GM19468 (cell line): ENCODE measurements at regions not wholly inside any gene's neighbourhood (a gene's known extent, or its start where the extent isn't known, plus 50 kb on each side); places are given as distances from the start of the nearest gene placed in this dataset.

Source experiments
- ATAC-seq: cut with Tn5 transposase; IDR thresholded peaks from one replicate; pipeline ENCODE4 v1.9.1; 2021; ENCODE audit warnings: mild to moderate bottlenecking, moderate library complexity, moderate number of reproducible peaks; ENCODE audit not compliant: unreplicated experiment; ENCODE audit errors: extremely low read depth

DNA sequence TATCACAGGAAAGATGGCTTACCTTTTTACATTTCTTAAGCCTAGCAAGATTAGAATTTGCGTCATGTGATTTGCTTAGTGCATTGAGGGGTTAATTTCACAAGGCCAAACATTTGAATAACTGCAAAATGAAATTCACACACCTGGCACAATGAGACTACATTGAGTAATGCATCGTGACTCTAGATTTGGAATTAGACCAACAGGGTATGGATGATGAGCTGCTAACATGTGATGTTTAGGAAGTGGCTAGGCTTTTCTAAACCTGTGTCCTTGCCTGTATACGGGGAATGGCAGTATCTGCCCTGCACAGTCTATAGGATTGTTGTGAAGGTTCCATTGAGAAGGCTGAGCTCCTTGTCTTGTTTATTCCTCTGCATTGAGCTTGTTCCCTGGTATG lies 160.1 kb downstream of the MFSD1 start:
- no peak for ATAC-seq

DNA sequence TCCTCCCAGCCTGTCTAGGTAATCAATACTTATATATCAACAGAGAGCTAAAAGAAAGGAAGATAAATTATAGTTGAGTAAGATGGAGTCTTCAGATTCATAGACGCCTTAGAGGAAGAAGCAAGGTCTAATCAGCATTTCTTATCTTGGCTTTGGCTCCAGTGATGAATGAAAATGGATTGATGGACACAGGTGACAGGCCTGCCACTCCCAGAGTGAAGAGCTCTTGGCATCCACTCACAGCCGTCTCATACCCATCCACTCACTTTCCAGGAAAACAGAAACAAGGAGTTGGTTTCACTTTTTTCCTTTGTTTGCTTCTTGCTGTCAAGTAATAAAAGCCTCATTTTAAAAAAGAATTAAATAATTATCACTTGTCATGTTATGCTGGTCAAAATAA lies 168.2 kb downstream of the MFSD1 start:
- ATAC-seq = no peak

- ATAC-seq = no peak
These were observed 173.1 kb downstream of the MFSD1 start for GRCh38 chr3:158974904-158975303.

DNA sequence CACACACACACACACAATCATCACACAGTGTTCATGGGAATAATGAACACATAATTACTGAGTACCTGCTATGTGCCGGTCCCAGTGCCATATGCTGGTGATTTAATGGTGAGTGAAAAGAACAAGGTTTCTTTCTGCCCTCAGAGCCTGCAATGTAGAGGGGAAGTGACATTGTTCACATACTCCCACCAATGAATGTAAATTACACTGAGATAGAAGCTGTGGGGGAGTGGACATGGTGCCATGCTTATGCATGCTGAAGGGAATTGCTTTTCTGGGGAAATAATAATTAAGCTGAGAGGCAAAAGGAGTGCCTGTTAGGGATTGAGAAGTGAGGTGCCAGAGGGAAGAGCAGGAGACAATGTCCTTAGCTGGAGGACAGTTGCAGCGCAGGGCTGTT lies 175.1 kb downstream of the MFSD1 start:
- no peak for ATAC-seq

DNA sequence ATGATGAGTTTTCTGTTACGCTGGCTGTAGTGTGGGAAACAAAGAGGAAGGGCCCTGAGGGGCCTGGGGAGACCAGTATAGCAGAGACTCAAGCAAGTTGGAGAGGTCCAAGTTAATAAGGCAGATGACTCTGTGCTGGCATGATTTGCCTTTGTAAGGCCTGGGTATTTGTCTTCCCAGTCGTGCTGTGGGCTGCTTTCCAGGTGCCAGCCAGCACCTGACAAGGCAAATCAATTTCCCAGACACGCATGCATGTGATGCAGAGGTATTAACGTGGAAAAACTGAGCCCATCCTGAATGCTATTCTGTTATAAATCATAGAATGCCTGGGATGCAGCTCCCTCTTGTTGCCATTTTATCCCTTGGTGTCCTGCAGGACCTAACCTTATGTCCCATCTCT lies 175.6 kb downstream of the MFSD1 start:
- no peak for ATAC-seq

DNA sequence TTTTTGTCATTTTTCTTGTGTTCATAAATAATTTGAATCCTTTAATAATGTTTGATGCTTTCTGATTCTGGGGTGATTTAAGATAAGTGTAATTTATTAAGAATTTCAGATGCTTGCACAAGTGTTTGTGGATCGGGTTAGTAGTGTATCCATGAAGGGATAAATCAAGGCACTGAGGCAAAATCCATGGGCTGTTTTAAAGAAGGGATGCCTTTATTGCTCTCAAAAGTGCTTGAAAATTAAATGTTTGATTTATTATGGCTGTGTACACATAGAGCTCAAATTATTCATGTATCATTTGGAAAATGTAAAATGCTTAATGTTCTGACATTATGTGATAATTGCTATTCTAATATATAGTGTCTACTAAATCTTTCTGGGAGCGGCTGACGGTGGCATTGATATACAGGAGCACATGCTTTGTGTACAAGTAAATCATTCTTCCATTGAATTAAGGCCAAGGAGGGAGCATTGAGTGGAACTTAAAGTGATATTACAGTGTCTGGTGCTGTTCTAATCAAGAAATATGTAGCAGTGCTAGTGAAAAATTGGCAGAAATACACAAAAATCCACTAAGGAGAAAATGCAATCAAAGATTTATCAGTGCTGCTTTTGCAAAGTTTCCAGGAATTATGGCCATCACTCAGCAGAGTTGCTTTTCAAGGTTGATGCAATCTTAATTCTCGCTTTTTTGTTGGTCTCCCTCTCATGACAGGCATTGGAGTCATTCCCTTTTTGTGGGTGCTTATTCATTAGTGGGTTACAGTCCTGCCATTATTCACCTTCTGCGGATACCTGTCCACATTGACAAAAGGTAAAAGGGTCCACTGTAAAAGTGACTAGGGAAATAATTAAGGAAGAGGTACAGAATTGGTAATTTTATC lies 181.6 kb downstream of the MFSD1 start:
- no peak for ATAC-seq

DNA sequence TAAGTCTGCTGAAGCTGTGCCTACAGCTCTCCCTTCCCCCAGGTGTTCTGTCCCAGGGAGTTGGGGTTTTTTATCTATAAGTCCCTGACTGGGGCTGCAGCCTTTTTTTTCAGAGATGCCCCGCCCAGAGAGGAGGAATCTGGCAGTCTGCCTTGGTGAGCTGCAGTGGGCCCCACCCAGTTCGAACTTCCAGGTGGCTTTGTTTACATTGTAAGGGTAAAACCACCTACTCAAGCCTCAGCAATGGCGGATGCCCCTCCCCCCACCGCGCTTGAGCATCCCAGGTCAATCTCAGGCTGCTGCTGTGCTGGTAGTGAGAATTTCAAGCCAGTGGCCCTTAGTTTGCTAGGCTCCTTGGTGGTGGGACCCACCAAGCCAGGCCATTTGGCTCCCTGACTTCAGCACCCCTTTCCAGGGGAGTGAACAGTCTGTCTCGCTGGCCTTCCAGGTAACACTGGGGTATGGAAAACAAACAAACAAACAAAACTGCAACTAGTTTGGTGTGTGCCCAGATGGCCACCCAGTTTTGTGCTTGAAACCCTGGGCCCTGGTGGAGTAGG lies 189.4 kb downstream of the MFSD1 start:
- no peak for ATAC-seq

GRCh38 chr3:158992463-158992862 lies 190.6 kb downstream of the MFSD1 start:
- no peak for ATAC-seq

DNA sequence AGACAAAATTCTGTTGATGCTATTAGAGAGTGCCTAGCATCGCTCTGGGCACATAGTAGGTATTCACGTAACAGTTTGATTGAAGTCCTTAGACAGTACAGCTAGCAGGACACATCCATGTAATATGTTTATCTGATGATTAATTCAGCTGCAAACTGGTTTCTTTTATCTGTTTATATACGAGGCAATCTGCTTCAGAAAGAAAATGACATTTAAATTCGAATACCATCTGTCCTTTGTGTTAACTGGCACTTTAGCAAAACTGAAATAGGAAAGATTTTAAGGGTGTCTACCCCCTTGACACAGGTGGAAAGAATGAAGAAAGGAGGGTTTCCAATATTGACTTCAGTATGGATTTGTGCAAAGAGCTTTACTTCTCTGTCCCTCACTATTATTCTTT lies 192.5 kb downstream of the MFSD1 start:
- no peak for ATAC-seq

GRCh38 chr3:159001711-159002110 lies 199.9 kb downstream of the MFSD1 start:
- no peak for ATAC-seq

DNA sequence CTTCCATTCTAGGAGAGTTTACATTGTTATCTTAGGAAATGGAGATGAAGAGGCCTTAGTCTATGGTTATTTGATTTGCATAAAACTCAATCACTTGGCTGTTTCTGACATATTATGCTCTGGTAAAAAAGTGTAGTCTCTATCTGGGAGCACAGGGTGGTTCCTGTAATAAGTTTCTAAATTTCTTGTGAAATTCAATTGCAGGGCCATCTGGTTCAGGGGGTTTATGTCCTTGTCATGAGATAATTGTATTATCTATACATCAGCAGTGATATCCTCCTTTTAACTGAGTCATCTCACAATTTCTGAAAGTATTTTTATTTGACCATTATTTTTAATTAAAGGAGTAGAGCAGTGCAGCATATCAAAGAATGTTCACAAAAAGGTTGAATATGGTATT lies 203.3 kb downstream of the MFSD1 start:
- no peak for ATAC-seq

GRCh38 chr3:159007331-159007730 lies 205.5 kb downstream of the MFSD1 start:
- ATAC-seq = no peak

DNA sequence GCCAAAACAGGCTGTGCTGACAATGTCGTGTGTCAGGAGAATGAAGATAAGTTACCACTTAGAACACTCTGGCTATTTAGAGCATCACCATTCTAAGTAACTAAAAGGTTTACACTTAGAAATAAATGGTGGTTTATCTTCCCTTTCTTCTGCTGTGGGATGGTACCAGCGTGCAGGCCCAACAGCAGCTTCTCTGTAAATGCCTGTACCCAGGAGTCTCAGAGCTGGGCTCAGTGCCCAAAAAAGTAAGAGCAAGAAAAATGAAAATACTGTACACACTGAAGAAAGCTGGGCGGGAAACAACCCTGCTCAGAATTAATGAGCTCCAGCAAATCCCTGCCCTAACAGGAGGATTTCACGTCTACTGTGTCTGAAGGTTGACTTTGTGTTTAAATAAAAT lies 206.5 kb downstream of the MFSD1 start:
- ATAC-seq = no peak

DNA sequence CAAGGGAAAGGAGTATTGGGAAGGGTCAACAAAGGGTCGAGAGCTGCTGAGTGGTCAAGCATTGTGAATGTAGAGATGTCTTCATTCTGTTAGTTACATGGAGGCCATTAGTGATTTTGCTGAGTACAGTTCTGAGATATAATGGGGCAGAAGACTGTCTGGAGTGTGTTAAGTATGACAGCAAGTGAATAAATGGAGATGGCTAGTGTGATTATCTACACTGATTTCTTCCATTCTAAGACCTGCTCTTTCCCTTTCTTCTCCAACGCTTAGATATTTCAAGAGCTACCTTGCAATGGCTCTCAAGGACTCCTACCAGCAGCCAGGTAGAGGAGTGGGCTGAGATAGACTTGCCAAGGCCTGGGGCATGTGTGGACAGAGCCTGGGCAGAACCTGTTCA lies 216.5 kb downstream of the MFSD1 start:
- no peak for ATAC-seq

DNA sequence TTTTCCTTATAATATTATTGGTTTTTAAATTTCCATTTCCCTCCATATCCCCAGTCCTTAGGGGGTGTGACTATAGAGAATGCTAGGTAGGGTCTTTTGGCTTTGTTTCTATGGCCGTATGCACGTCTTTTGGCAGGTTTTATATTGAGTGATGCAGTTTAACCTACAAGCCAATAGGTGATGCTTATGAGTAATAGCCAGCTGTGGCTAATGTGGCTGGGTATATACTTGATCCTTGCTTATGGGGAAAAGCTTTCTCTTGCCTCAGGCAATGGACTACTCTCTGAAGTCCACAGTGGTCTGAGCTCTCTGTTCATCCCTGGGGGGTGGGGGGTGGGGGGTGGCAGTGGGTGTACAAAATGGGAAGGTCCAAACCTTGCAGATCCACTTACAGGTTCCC lies 223.9 kb downstream of the MFSD1 start:
- no peak for ATAC-seq

DNA sequence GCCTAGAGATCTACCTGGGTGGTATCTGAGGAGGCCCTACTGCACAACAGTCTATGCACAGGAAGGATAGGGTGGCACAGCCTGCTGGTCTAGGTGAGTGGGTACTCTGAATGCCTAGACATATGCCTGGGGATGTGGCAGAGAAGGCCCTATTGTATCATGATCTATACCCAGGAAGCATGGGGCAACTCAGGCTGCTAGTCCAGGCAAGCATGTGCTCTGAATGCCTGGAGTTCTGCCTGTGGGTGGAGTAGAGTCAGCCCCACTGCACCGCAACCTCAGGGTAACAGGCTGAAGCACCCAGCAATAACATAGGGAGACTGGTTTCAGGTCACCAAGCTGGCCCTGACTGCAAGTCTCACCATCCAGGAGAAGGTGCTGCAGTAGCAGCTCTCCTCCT lies 224.7 kb downstream of the MFSD1 start:
- ATAC-seq = no peak

DNA sequence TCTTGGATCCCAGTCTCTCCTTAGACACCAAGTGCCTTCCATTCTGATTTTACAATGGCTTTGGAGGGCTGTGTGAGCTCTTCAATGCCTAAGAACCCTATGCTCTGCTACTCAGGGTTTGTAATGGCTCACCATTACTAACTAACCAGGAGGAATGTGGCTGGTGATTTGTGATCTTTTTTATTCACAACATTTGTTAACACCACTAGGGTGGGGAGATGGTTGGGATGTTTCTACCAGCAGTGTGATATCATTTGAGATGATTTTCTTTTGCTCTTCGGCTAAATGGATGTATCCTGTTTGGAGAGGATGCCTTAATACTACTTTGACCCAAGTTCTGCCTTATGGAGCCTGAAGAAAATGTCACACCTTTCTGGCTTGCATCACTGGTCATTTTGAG lies 226.9 kb downstream of the MFSD1 start:
- ATAC-seq = no peak

DNA sequence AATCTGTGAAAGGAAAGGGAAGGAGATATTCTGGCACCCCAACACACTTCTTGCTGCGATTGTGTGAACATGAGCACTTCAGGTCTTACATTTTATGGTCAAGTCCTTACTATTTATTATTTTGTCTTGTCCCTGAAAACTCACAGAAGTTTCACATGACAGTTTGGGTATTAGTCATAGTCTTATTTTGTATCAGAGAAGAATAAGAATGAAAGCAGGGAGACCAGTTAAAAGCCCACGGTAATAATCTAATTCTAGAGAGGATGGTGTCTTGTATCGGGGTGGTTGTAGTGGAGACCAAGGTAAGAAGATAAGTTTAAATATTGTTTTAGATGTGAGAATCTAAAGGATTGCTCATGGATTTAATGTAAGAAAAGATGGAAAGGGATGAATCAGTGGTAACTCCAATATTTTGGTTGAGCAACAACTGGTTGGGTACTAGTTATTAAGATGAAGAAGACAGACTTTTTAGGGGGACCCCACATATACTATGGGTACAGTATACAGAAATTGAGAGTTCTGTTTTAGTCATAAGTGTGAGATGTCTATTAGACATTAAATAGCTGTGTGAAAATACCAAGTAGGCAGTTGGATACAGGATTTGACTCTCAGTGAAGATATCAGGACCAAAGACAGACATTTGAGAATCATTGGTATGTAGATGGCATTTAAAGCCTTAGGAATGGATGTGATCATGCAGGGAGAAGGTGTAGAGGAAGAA lies 227.6 kb downstream of the MFSD1 start:
- no peak for ATAC-seq

- no peak for ATAC-seq
These were observed 228.3 kb downstream of the MFSD1 start for GRCh38 chr3:159030138-159030670.

GRCh38 chr3:159030886-159031679 lies 229.2 kb downstream of the MFSD1 start:
- no peak for ATAC-seq
